GM23248 (cell line): ENCODE measurements at regions not wholly inside any gene's neighbourhood (a gene's known extent, or its start where the extent isn't known, plus 50 kb on each side); places are given as distances from the start of the nearest gene placed in this dataset.

Experiments
- EZH2 ChIP-seq: fragments of 200-600 bp; sonication (generic); IDR thresholded peaks from 2 replicates; pipeline ENCODE4 v1.6.1; 2018; ENCODE audit warnings: antibody characterized with exemption, mild to moderate bottlenecking; ENCODE audit not compliant: insufficient read depth, poor library complexity, severe bottlenecking
- EZH2phosphoT487 ChIP-seq: fragments of 200-600 bp; sonication (generic); IDR thresholded peaks from 2 replicates; pipeline ENCODE4 v1.6.1; 2018; ENCODE audit warnings: antibody characterized with exemption, moderate library complexity, mild to moderate bottlenecking, low read depth; ENCODE audit not compliant: insufficient read depth

- TF ChIP-seq EZH2 = no peak
- TF ChIP-seq EZH2phosphoT487 = no peak
Measured at GRCh38 chr2:134074619-134075018, 179.3 kb upstream of the MGAT5 start.
